ENCODE measurements at regions not wholly inside any gene's neighbourhood (a gene's known extent, or its start where the extent isn't known, plus 50 kb on each side); places are given as distances from the start of the nearest gene placed in this dataset.

GRCh38 chr5:53820119-53820801, 259.8 kb downstream of the NDUFS4 start:
- H3K4me3 ChIP-seq (ENCODE audit: low read depth, low read length, poor library complexity, severe bottlenecking), result no peak overlapping the region
- TF ChIP-seq CTCF (conservative IDR thresholded peaks at IDR 0.05; ENCODE audit: low read depth, low read length) (no peak), EZH2 (IDR thresholded peaks at IDR 0.05; ENCODE audit: borderline replicate concordance, low read depth, low read length, poor library complexity, severe bottlenecking) (no peak)
- H3K4me1 ChIP-seq (ENCODE audit: insufficient read depth, low read length, poor library complexity, severe bottlenecking), result no peaks in the 10 kb centered on the region
- no peaks in the 10 kb centered on the region for H3K36me3 ChIP-seq (ENCODE audit: insufficient read depth, low read length, poor library complexity, severe bottlenecking)
- DNase-seq (ENCODE audit: low spot score), result no peak
- POLR2A ChIA-PET (ENCODE audit: low non-redundant PET), result interaction anchor here (0.7 kb wide), 1 partner anchor 282 kb away, joined by 3 read pairs; no protein-coding TSS in a partner anchor
- intact Hi-C loops (cut with micrococcal nuclease; ENCODE audit: unreplicated experiment), result no loop called here
- H3K9me3 ChIP-seq (ENCODE audit: low read depth, low read length, poor library complexity, severe bottlenecking), result no peaks in the 10 kb centered on the region
- no peak overlapping the region for H3K27ac ChIP-seq (ENCODE audit: low read depth, low read length, poor library complexity, severe bottlenecking)
- BruUV-seq (replicated peaks), result no TSS peak
- CTCF ChIA-PET, result no interaction called here
- no peaks in the 10 kb centered on the region for H3K27me3 ChIP-seq (replicated peaks; ENCODE audit: insufficient read depth, low read depth, low read length, poor library complexity)

GRCh38 chr5:53820802-53821171, 260.3 kb downstream of the NDUFS4 start:
- intact Hi-C loops (cut with micrococcal nuclease; ENCODE audit: unreplicated experiment), result no loop called here
- Histone ChIP-seq H3K27me3 (replicated peaks; ENCODE audit: insufficient read depth, low read depth, low read length, poor library complexity) (no peaks in the 10 kb centered on the region), H3K9me3 (ENCODE audit: low read depth, low read length, poor library complexity, severe bottlenecking) (no peaks in the 10 kb centered on the region), H3K4me3 (ENCODE audit: low read depth, low read length, poor library complexity, severe bottlenecking) (no peak overlapping the region), H3K27ac (ENCODE audit: low read depth, low read length, poor library complexity, severe bottlenecking) (no peak overlapping the region), H3K4me1 (ENCODE audit: insufficient read depth, low read length, poor library complexity, severe bottlenecking) (no peaks in the 10 kb centered on the region), H3K36me3 (ENCODE audit: insufficient read depth, low read length, poor library complexity, severe bottlenecking) (no peaks in the 10 kb centered on the region)
- ChIA-PET CTCF (no interaction called here), POLR2A (ENCODE audit: low non-redundant PET) (no interaction called here)
- BruUV-seq (replicated peaks), result no TSS peak
- TF ChIP-seq EZH2 (IDR thresholded peaks at IDR 0.05; ENCODE audit: borderline replicate concordance, low read depth, low read length, poor library complexity, severe bottlenecking) (no peak), CTCF (conservative IDR thresholded peaks at IDR 0.05; ENCODE audit: low read depth, low read length) (no peak)
- no peak for DNase-seq (ENCODE audit: low spot score)

- Histone ChIP-seq H3K4me1 (ENCODE audit: insufficient read depth, low read length, poor library complexity, severe bottlenecking) (no peaks in the 10 kb centered on the region), H3K27ac (ENCODE audit: low read depth, low read length, poor library complexity, severe bottlenecking) (no peak overlapping the region), H3K36me3 (ENCODE audit: insufficient read depth, low read length, poor library complexity, severe bottlenecking) (no peaks in the 10 kb centered on the region), H3K9me3 (ENCODE audit: low read depth, low read length, poor library complexity, severe bottlenecking) (no peaks in the 10 kb centered on the region), H3K27me3 (replicated peaks; ENCODE audit: insufficient read depth, low read depth, low read length, poor library complexity) (no peaks in the 10 kb centered on the region), H3K4me3 (ENCODE audit: low read depth, low read length, poor library complexity, severe bottlenecking) (no peak overlapping the region)
- no peak for DNase-seq (ENCODE audit: low spot score)
- intact Hi-C loops (cut with micrococcal nuclease; ENCODE audit: unreplicated experiment), result no loop called here
- POLR2A ChIA-PET (ENCODE audit: low non-redundant PET), result no interaction called here
- TF ChIP-seq CTCF (conservative IDR thresholded peaks at IDR 0.05; ENCODE audit: low read depth, low read length) (no peak), EZH2 (IDR thresholded peaks at IDR 0.05; ENCODE audit: borderline replicate concordance, low read depth, low read length, poor library complexity, severe bottlenecking) (no peak)
- no TSS peak for BruUV-seq (replicated peaks)
- CTCF ChIA-PET, result no interaction called here
Measured at GRCh38 chr5:53825016-53825415, 264.6 kb downstream of the NDUFS4 start.
